ENCODE measurements at regions not wholly inside any gene's neighbourhood (a gene's known extent, or its start where the extent isn't known, plus 50 kb on each side); places are given as distances from the start of the nearest gene placed in this dataset.

GRCh38 chr5:142399891-142400290, 75.1 kb upstream of the SPRY4 start:
- dilution Hi-C loops (cut with MboI; ENCODE audit: extremely low pct_ligation_motif_present, low sequenced_read_pairs), result no loop called here
- CTCF ChIA-PET, result interaction anchor here (0.6 to 1.7 kb wide), 6 partner anchors 9 to 248 kb away, joined by 3 to 5 read pairs (median 3); no protein-coding TSS in a partner anchor
- no peaks in the 10 kb centered on the region for H3K9me1 ChIP-seq (replicated peaks; ENCODE audit: control insufficient read depth, extremely low read depth, insufficient read depth, low read length)
- no peaks in the 10 kb centered on the region for H3K4me1 ChIP-seq (ENCODE audit: control insufficient read depth, extremely low read depth, insufficient read depth, low read length)
- H3K4me2 ChIP-seq (ENCODE audit: insufficient read depth, low read length), result no peak overlapping the region
- no peak overlapping the region for H3K27ac ChIP-seq (ENCODE audit: insufficient read depth, low read depth, low read length)
- H3K9ac ChIP-seq (replicated peaks; ENCODE audit: extremely low read depth, insufficient read depth, low read length), result no peak overlapping the region
- DNase-seq (ENCODE audit: low read depth, low spot score) (peak; percentile 10), FAIRE-seq (peak; percentile 4)
- intact Hi-C loops (cut with micrococcal nuclease), result no loop called here
- no peak overlapping the region for H2AFZ ChIP-seq (ENCODE audit: low read depth, low read length)
- H4K20me1 ChIP-seq (replicated peaks; ENCODE audit: control insufficient read depth, extremely low read depth, insufficient read depth, low read length), result no peaks in the 10 kb centered on the region
- no peaks in the 10 kb centered on the region for H3K9me3 ChIP-seq (replicated peaks; ENCODE audit: control insufficient read depth, insufficient read depth, low read length)
- POLR2A ChIA-PET, result no interaction called here
- BruUV-seq (replicated peaks), result no TSS peak
- no peaks in the 10 kb centered on the region for H3K79me2 ChIP-seq (ENCODE audit: control insufficient read depth, insufficient read depth, low read length)
- no peaks in the 10 kb centered on the region for H3K27me3 ChIP-seq (ENCODE audit: control insufficient read depth in 2 of 2, insufficient read depth in 2 of 2, low read length in 2 of 2)
- H3K4me3 ChIP-seq (replicated peaks in 1 of 3; ENCODE audit: insufficient read depth in 1 of 3, low read depth in 1 of 3, low read length in 3 of 3), result no peak overlapping the region
- H3K36me3 ChIP-seq (ENCODE audit: control insufficient read depth in 2 of 2, extremely low read depth in 1 of 2, insufficient read depth in 2 of 2, low read length in 2 of 2), result no peaks in the 10 kb centered on the region
- no peak for TF ChIP-seq FOS (IDR thresholded peaks at IDR 0.05; ENCODE audit: borderline replicate concordance, insufficient read depth, low read length)
- no peak for TF ChIP-seq MYC (IDR thresholded peaks at IDR 0.05; ENCODE audit: low read depth, low read length)
- no peak for TF ChIP-seq POLR2AphosphoS5 (IDR thresholded peaks at IDR 0.05; ENCODE audit: insufficient read depth, low read depth, low read length)
- no peak for TF ChIP-seq MAX (IDR thresholded peaks at IDR 0.05; ENCODE audit: insufficient read depth, insufficient read length)
- no peak for TF ChIP-seq POLR2A (IDR thresholded peaks at IDR 0.05; ENCODE audit: low read depth, low read length)
- no peak for TF ChIP-seq JUN (IDR thresholded peaks at IDR 0.05; ENCODE audit: borderline replicate concordance, insufficient read depth, insufficient read length, low read depth)
- TF ChIP-seq GATA2 (IDR thresholded peaks at IDR 0.05; ENCODE audit: insufficient read depth, insufficient read length, low read depth, low read length), result no peak
- TF ChIP-seq EZH2 (IDR thresholded peaks at IDR 0.05; ENCODE audit: borderline replicate concordance, low read depth, low read length, severe bottlenecking), result no peak
- no peak for TF ChIP-seq CTCF (IDR thresholded peaks at IDR 0.05; ENCODE audit: extremely low read depth in 1 of 2, insufficient read depth in 1 of 2, low read depth in 1 of 2, low read length in 2 of 2)
